ENCODE measurements at regions not wholly inside any gene's neighbourhood (a gene's known extent, or its start where the extent isn't known, plus 50 kb on each side); places are given as distances from the start of the nearest gene placed in this dataset.

DNA sequence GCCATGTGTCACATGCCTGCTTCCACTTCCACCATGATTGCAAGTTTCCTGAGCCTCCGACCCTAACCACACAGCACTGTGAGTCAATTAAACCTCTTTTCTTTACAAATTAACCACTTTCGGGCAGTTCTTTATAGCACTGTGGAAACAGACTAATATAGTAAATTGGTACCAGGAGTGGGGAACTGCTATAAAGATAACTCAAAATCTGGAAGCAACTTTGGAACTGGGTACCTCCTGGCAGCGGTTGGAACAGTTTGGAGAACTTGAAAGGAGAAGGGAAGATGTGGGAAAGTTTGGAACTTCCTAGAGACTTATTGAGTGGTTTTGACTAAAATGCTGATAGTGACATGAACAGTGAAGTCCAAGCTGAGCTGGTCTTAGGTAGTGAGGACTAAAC, 436.1 kb downstream of the TMEM121 start:
- TF ChIP-seq, protein P1, sequence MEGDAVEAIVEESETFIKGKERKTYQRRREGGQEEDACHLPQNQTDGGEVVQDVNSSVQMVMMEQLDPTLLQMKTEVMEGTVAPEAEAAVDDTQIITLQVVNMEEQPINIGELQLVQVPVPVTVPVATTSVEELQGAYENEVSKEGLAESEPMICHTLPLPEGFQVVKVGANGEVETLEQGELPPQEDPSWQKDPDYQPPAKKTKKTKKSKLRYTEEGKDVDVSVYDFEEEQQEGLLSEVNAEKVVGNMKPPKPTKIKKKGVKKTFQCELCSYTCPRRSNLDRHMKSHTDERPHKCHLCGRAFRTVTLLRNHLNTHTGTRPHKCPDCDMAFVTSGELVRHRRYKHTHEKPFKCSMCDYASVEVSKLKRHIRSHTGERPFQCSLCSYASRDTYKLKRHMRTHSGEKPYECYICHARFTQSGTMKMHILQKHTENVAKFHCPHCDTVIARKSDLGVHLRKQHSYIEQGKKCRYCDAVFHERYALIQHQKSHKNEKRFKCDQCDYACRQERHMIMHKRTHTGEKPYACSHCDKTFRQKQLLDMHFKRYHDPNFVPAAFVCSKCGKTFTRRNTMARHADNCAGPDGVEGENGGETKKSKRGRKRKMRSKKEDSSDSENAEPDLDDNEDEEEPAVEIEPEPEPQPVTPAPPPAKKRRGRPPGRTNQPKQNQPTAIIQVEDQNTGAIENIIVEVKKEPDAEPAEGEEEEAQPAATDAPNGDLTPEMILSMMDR (IDR thresholded peaks at IDR 0.05), result no peak
- no peak for TF ChIP-seq POLR2A (IDR thresholded peaks at IDR 0.05)
